ENCODE measurements at regions not wholly inside any gene's neighbourhood (a gene's known extent, or its start where the extent isn't known, plus 50 kb on each side); places are given as distances from the start of the nearest gene placed in this dataset.

DNA sequence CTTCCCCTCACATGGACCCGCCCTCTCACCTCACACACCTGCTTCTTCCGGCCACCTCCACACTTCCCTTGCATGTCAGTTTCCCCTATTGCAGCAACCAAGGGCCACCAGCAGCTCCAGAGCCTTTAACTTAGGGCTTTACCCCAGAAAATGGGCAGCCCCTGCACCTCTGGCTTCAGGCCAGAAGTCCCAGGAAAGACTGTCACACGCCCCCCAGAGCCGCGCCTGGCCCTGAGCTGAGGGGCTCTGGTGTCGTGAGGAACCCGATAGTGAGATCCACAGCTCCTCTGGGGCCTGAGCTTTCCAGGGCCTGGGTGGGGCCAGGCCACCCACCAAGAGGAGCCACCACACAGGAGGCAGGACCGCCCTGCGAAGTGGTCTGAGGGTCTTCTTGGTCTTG, 182.4 kb downstream of the DLL1 start:
- Histone ChIP-seq H3K9ac (replicated peaks; ENCODE audit: extremely low read depth, insufficient read depth, low read length) (no peak overlapping the region), H3K27ac (ENCODE audit: insufficient read depth, low read depth, low read length) (no peak overlapping the region), H3K9me3 (replicated peaks; ENCODE audit: control insufficient read depth, insufficient read depth, low read length) (no peaks in the 10 kb centered on the region), H3K4me1 (ENCODE audit: control insufficient read depth, extremely low read depth, insufficient read depth, low read length) (no peaks in the 10 kb centered on the region), H2AFZ (ENCODE audit: low read depth, low read length) (no peak overlapping the region), H3K79me2 (ENCODE audit: control insufficient read depth, insufficient read depth, low read length) (no peaks in the 10 kb centered on the region), H3K27me3 (ENCODE audit: control insufficient read depth in 2 of 2, insufficient read depth in 2 of 2, low read length in 2 of 2) (no peaks in the 10 kb centered on the region), H3K4me2 (ENCODE audit: insufficient read depth, low read length) (no peak overlapping the region), H3K4me3 (replicated peaks in 1 of 3; ENCODE audit: insufficient read depth in 1 of 3, low read depth in 1 of 3, low read length in 3 of 3) (no peak overlapping the region), H3K9me1 (replicated peaks; ENCODE audit: control insufficient read depth, extremely low read depth, insufficient read depth, low read length) (no peaks in the 10 kb centered on the region), H4K20me1 (replicated peaks; ENCODE audit: control insufficient read depth, extremely low read depth, insufficient read depth, low read length) (no peaks in the 10 kb centered on the region), H3K36me3 (ENCODE audit: control insufficient read depth in 2 of 2, extremely low read depth in 1 of 2, insufficient read depth in 2 of 2, low read length in 2 of 2) (no peaks in the 10 kb centered on the region)
- POLR2A ChIA-PET: no interaction called here
- DNase-seq (ENCODE audit: low read depth, low spot score) (no peak), FAIRE-seq (no peak)
- CTCF ChIA-PET: no interaction called here
- dilution Hi-C loops (cut with MboI; ENCODE audit: extremely low pct_ligation_motif_present, low sequenced_read_pairs) (no loop called here), intact Hi-C loops (cut with micrococcal nuclease) (loop anchor here (10.0 kb wide), 1 partner anchor 274 kb away; no protein-coding TSS in a partner anchor)
- no TSS peak for BruUV-seq (replicated peaks)
- TF ChIP-seq, protein P1, sequence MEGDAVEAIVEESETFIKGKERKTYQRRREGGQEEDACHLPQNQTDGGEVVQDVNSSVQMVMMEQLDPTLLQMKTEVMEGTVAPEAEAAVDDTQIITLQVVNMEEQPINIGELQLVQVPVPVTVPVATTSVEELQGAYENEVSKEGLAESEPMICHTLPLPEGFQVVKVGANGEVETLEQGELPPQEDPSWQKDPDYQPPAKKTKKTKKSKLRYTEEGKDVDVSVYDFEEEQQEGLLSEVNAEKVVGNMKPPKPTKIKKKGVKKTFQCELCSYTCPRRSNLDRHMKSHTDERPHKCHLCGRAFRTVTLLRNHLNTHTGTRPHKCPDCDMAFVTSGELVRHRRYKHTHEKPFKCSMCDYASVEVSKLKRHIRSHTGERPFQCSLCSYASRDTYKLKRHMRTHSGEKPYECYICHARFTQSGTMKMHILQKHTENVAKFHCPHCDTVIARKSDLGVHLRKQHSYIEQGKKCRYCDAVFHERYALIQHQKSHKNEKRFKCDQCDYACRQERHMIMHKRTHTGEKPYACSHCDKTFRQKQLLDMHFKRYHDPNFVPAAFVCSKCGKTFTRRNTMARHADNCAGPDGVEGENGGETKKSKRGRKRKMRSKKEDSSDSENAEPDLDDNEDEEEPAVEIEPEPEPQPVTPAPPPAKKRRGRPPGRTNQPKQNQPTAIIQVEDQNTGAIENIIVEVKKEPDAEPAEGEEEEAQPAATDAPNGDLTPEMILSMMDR (IDR thresholded peaks at IDR 0.05; ENCODE audit: extremely low read depth in 1 of 2, insufficient read depth in 1 of 2, low read depth in 1 of 2, low read length in 2 of 2): no peak
- TF ChIP-seq, protein P2, sequence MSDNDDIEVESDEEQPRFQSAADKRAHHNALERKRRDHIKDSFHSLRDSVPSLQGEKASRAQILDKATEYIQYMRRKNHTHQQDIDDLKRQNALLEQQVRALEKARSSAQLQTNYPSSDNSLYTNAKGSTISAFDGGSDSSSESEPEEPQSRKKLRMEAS (IDR thresholded peaks at IDR 0.05; ENCODE audit: insufficient read depth, insufficient read length): no peak
- TF ChIP-seq FOS (IDR thresholded peaks at IDR 0.05; ENCODE audit: borderline replicate concordance, insufficient read depth, low read length) (no peak), EZH2 (IDR thresholded peaks at IDR 0.05; ENCODE audit: borderline replicate concordance, low read depth, low read length, severe bottlenecking) (no peak), POLR2AphosphoS5 (IDR thresholded peaks at IDR 0.05; ENCODE audit: insufficient read depth, low read depth, low read length) (no peak), GATA2 (IDR thresholded peaks at IDR 0.05; ENCODE audit: insufficient read depth, insufficient read length, low read depth, low read length) (no peak), POLR2A (IDR thresholded peaks at IDR 0.05; ENCODE audit: low read depth, low read length) (no peak), JUN (IDR thresholded peaks at IDR 0.05; ENCODE audit: borderline replicate concordance, insufficient read depth, insufficient read length, low read depth) (no peak), MYC (IDR thresholded peaks at IDR 0.05; ENCODE audit: low read depth, low read length) (no peak)
